ENCODE measurements at regions not wholly inside any gene's neighbourhood (a gene's known extent, or its start where the extent isn't known, plus 50 kb on each side); places are given as distances from the start of the nearest gene placed in this dataset.
A peak's percentile ranks its signal among the peaks of the same experiment; 100 is the strongest.
"Not testable (repeated sequence)": the region's sequence is repeated elsewhere in the genome, so short reads cannot be mapped to it uniquely, and the experiment has no call there.

DNA sequence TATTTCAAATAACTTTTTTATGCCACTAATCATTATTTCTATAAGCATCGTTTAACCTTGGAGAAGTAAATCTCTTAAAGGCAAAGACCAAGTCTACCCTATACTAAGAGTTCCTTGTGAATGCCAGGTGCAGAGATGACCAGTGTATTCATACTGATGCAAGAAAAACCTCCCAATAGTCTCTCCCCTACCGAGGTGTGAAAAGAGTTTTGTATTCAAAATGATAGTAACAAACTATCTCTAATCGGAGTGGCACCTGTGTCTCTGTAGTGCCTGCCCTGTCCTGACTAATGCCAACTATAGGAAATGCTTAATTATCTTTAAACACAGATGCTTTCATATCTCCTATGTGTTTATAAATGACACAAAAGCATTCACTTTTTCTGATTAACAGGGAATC, 798.5 kb downstream of the TRIB2 start:
- TF ChIP-seq, protein P1, sequence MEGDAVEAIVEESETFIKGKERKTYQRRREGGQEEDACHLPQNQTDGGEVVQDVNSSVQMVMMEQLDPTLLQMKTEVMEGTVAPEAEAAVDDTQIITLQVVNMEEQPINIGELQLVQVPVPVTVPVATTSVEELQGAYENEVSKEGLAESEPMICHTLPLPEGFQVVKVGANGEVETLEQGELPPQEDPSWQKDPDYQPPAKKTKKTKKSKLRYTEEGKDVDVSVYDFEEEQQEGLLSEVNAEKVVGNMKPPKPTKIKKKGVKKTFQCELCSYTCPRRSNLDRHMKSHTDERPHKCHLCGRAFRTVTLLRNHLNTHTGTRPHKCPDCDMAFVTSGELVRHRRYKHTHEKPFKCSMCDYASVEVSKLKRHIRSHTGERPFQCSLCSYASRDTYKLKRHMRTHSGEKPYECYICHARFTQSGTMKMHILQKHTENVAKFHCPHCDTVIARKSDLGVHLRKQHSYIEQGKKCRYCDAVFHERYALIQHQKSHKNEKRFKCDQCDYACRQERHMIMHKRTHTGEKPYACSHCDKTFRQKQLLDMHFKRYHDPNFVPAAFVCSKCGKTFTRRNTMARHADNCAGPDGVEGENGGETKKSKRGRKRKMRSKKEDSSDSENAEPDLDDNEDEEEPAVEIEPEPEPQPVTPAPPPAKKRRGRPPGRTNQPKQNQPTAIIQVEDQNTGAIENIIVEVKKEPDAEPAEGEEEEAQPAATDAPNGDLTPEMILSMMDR (IDR thresholded peaks at IDR 0.05; ENCODE audit: extremely low read depth, missing control alignments) = no peak
- no peak for DNase-seq (ENCODE audit: low spot score)

DNA sequence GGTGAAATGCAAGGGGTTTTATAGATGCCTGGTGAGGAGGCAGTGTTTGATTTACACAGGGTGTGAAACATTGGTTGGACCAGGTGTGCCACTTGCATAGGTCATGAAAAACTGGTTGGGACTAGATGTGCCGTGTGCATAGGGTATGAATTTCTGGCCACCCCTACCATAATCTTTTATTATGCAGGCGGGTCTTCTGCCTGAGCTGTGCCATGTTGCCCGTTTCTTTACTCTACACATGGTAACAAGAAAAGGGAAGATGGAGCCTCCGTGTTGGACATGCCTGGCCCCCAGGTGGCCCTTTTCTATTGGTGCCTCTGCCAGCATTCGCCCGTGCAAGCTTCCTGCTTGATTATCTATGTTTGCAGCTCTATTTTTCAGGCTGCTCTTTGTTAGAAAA, 805.4 kb downstream of the TRIB2 start:
- no peak for DNase-seq (ENCODE audit: low spot score)
- TF ChIP-seq, protein P1 (IDR thresholded peaks at IDR 0.05; ENCODE audit: extremely low read depth, missing control alignments) = no peak

DNA sequence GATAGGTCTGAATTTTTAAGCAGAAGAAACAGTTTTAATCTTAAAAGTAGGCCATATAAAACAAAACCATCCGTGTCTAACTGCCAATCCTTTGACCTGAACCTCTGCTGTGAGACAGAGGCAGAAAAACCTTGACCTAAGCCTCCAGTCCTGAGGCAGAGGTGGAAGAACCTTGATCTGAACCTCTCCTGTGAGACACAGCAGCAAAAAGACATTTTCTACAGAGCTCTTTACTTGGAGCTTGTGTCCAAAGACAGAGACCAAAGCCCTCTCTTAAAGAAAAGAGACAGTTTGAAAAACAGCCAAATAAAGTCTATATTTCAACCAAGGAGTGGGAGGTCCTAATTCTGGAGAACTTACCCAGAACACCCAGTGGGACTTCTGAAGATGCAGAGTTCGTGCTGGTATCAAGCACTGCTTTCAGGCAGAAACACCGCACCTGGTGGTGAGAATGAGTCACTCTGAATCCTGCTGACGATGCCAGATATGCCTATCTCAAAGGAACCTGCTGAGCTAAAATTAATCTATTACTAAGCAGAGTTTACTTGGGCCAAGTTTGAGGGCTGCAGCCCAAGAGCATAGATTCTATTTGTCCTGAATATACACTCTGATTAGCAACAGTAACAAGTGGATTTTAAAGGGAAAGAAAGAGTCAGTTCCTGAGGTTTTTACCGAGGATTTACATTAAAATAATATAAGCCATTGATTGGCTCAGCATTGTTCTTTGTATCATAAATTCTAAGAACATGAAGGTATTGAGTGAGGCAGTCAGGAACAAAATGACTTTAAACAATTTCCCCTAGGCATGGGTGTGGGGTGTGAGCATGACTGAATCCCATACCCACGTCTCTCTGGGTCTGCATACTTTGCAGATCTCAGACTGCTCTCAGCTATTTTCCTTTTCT, 806.4 kb downstream of the TRIB2 start:
- TF ChIP-seq, protein P1 (IDR thresholded peaks at IDR 0.05; ENCODE audit: extremely low read depth, missing control alignments) = no peak
- peak; percentile 24 for DNase-seq (ENCODE audit: low spot score)

DNA sequence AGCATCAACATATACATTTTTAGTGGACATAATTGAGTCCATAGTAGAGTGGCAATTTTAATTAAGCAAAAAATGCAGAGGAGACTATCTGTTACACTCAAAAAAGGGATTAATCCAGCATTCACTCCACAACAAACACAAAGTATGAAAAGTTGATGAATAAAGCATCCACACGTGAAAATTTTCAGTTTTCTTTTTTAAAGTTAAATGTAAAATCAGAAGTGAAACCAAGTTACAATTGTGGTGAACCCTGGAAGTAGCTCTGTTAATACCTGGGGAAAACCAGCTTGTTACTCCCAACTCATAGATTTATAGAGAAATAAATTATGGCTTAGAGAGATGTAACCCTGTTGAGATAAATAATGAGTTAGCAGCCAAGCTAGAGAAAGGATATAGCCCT, 807.8 kb downstream of the TRIB2 start:
- no peak for DNase-seq (ENCODE audit: low spot score)
- TF ChIP-seq, protein P1 (IDR thresholded peaks at IDR 0.05; ENCODE audit: extremely low read depth, missing control alignments) = no peak

DNA sequence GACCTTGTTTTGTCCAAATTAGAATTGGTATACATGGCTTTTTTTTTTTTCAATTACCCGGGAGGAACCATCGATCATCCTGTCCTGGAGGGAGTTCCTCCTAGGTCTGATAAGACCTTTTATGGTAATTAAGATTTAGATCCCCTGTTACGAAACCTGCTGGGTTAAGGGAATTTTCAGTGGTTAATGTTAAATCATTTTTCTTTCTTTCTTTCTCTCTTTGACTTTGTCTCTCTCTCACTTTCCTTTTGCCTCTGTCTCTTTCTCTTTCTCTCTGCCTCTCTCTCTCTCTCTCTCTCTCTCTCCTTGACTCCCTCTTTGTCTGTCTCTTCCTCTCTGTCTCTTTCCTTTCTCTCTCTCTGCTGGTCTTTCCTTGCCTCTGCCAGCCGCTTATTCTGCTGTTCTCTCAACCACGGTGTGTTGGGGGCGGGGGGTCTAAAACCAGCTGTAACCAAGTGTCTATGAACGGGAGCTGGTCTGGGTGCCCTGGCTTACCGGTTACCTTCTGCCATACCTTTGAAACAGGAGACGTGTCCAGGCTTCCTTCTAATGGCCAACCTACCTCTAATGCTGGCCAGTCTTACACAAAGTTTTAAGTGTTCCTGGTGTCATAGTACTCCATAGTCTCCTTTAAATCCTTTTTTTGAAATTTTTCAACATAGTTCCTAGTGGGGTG, 815.1 kb downstream of the TRIB2 start:
- not testable (repeated sequence) for DNase-seq (ENCODE audit: low spot score)

DNA sequence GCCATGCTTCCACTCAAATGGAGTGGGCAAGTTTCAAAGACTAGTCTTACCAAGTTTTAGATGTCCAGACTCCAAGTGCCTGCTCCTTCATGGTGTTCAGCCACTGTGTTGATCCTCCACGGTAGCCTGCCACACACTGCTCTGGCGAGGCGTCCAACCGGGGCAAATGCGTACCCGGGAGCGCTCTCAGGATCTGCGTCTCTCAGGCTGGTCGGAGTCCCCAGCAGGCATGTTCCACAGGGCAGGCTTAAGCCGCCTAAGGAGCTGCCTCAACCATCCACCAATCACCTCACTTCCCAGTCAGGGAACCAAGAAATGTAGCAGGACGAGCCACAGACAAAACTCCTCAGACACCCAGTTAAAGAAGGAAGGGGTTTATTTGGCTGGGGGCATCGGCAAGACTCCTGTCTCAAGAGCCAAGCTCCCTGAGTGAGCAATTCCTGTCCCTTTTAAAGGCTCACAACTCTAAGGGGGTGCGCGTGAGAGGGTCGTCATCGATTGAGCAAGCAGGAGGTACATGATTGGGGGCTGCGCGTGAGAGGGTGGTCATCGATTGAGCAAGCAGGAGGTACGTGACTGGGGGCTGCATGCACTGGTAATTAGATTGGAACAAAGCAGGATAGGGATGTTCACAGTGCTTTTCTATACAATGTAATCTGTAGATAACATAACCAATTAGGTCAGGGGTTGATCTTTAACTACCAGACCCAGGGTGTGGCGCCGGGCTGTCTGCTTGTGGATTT, 816.2 kb downstream of the TRIB2 start:
- not testable (repeated sequence) for DNase-seq (ENCODE audit: low spot score)

DNA sequence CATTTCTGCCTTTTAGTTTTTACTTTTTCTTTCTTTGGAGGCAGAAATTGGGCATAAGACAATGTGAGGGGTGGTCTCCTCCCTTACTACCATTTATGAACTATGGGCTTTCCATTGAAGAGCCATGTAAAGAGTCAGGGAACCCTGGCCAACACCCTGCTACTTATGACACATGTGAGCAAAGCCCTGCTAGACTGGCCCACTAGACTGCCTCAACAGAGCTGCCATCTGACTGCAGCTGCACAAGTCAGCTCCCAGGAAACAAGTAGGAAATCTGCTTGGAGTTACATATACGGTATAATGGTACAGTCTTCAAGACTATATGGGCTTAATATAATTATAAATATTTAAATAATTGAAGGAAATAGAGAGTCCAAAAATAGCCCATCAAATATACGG, 816.8 kb downstream of the TRIB2 start:
- TF ChIP-seq, protein P1 (IDR thresholded peaks at IDR 0.05; ENCODE audit: extremely low read depth, missing control alignments) = no peak
- no peak for DNase-seq (ENCODE audit: low spot score)

DNA sequence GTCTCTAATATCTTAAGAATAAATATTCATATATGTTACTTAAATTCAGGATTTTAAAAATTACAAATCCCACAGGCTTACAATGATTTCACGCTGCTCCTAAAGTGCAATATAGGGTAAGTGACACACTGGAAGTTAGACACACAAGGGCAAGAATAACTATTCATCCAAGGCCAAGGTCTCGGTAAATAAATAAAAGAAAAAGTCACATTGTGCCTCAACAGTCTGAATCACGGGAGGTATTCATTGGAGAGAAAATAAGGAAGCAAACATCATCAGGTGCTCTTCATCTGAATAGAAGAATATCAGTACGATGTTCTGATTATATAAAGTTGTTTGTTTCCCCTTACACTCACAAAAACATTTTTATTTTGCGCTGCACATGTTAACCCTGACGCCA, 820.2 kb downstream of the TRIB2 start:
- TF ChIP-seq, protein P1 (IDR thresholded peaks at IDR 0.05; ENCODE audit: extremely low read depth, missing control alignments) = no peak
- DNase-seq (ENCODE audit: low spot score) = no peak

All from GM20000 (cell line).